Stimulated activated CD4-positive, alpha-beta T cell treated with anti-CD3 and anti-CD28 coated beads, Interleukin-1b, Interleukin-23, amount 100 ng/mL, for 1 hour (primary cell): ENCODE measurements at regions not wholly inside any gene's neighbourhood (a gene's known extent, or its start where the extent isn't known, plus 50 kb on each side); places are given as distances from the start of the nearest gene placed in this dataset.

Experiments
- DNase-seq, 2 donors: peaks; one replicate each; pipeline ENCODE4 v3.0.0-alpha.2; 2020; ENCODE audit warnings: low read depth in 2 of 2

DNA sequence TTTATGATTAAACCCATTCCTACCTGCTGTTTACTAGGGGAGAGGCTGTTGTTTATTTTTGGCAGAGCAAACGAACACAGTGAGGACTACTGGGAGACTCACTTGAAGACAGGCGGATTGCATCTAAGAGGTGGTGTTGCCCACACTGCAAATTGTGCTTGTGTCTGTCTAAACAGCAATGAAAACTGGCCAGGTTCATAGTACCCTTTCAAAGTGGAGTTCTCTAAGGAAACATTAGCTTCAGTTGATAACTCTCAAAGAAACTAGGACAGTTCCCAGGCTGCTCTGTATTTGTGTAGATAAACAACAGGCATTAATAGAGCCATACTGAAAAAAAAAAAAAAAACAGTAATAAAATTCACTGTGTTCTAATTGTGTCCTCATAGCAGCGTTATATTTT is 466.0 kb upstream of the RGS6 start:
- DNase-seq = no peak

DNA sequence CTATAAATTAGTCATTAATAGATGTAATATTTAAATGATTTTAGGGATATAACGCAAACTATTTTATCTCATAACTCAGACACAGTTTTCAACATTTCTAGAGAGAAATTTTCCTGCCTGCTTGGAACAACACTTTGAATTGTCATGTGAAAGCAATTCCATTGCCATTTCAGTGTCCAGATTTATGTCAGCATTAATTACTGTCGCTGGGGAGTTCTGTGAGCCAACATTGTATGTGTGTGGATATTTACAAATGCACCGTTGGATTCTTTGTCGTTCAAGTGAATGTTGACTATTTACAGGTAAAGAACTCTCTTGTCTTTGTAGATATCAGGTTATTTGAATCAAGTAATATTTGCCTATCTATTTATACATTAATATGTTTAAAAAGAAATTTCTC is 465.3 kb upstream of the RGS6 start:
- no peak for DNase-seq

DNA sequence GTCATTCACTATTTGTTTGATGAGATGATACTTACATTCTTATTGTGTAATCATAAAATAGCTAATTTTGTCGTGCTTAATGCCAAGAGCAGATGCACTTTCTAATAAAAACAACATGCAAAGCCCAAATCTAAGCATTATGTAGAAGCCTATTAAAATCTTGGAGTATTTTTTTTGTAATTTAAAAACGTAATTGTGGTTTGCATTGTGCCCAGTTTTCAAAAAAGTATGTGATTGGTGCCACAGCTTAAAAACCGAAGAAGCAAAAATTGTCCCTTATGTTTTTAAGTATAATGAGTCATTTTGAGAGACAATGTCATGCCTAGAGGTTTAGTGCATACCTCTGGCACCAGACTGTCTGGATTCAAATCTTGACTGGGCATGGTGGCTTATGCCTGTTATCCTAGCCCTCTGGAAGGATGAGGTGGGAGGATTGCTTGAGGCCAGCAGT is 464.8 kb upstream of the RGS6 start:
- no peak for DNase-seq

DNA sequence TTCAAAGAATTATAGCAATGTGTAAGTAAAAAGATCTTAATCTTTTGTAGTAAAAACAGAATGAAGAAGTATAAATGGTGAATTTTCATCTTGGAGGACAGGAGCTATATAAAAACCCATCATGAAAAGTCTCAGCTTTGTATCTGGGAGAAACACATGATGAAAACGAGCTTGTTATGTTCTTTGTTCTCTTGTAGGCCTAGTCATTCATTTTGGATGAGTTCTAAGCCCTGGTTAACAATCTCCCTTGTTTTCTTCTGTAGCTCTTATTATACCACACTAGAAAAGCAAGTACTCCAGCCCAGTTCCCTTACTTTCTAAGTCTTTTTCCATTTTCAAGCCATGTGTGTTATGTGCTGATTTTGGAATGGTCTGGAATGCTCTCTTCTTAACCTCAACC is 463.5 kb upstream of the RGS6 start:
- no peak for DNase-seq

DNA sequence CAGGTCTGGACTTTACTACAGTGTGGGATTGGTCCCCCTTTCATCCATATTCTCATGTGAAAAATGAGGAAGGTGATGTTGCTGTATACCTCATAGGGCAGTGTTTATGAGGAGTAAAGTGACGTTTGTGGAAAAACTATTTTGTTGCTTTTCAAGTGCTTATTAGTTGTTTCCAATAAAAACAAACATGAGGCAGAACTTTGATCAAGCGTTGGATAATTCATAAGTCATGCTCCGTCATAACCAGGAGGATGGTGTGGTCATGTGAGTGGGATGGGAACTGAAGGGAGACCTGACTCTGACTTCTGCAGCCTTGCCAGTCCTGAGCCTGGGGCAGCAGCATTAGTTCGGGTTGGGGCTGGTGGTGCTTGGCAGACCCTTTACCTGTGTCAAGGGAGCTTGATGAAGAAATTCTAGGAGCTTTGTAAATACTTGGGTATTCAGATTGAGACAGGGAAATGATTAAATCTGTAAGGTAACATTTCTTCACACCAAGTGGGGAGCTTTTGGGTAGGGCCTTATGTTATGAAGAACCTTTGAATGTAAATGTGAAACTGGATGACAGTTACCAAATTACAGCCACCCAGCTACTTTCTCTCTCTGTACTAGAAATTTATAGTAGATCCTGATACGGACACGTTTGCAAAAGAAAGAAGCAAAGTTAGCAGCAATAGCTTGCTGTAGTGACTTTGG is 462.4 kb upstream of the RGS6 start:
- no peak for DNase-seq

DNA sequence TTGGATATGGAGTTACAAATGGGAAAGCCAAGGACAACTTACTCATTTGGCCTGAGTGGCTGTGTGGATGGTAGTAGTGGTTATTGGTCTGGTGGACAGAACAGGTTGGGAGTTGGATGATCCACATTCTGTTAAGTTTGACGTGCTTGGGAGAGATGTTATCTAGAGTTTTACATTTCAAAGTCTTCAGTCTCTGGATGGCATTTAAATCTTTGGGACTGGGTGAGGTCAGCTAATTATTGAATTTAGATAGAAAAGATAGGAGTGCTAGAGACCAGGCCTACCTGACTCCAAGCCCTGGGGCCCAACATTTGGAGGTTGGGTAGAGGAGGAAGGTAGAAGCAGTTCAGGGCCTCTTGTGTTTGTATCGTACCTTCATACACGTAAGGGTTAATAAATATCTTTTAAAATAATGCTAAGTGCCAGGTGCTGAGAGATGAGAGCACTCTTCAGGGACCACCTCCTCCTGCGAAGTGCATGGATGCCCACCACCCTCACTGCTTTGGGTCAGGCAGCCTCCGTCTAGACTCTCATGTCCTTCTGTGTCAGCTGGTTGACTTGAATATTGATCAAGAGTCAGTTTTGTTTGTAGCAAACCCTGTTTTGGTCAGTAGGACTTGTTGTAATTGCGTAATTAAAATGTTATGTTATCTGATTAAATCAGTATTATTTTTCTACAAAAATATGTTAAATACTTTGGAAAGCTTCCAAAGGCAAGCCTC is 460.4 kb upstream of the RGS6 start:
- DNase-seq = no peak

DNA sequence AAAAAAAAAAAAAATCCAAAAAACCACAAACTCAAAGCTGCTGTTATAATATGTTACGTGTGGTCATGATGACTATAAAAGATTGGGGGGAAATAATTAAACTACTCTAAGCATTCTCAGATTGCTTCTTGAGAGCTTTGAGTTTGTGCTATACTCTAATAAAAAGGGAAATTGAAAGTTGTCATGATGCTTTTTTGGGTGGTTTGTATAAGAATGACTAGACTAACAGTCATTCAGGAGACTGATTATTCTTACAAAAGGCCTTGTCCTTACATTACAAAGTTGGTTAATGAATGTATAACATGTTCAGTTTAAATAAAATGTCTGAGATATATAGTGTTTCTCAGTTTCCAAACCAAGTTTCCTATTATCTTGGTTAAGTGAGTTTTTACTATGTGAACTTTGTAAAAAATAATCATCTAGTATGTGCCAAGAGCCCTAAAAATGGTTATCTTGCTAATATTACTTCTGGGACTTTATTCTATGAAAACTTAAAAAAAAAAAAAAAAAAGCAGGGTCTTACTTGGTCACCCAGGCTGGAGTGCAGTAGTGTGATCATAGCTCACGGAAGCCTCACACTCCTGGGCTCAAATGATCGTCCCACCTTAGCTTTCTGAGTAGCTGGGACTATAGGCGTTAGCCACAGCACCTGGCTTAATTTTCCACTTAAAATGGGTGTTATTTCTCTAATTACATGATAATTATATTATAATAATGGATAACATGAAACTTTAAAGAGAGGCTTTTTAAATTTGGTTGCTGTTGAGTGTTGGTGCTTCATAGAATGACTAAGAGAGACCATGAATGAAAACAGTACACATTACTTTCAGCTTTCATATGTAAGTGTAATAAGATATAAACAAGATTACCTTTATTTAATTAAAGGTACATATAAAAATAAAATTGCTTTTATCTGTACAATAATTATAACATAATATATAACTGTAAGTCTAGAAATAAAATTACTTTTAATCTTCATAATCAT is 459.6 kb upstream of the RGS6 start:
- DNase-seq = no peak

DNA sequence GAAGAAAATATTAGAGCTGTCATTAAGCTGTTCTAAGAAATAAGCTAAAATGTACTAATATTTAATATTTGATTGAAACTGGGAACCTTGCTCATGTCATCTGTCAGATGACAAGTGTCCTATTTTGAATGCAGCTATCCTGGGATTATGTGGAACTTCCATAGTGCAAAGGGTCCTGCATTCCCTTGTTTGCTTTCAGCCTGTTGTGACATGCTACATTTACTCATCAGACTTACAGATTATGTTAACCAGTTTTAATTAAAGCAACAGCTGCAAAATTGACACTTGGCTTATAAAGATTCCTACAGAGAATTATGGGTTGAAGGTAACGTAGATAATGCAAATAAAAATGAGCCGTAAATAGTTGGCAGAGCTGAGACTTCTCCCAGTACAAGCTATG is 458.4 kb upstream of the RGS6 start:
- DNase-seq = no peak

DNA sequence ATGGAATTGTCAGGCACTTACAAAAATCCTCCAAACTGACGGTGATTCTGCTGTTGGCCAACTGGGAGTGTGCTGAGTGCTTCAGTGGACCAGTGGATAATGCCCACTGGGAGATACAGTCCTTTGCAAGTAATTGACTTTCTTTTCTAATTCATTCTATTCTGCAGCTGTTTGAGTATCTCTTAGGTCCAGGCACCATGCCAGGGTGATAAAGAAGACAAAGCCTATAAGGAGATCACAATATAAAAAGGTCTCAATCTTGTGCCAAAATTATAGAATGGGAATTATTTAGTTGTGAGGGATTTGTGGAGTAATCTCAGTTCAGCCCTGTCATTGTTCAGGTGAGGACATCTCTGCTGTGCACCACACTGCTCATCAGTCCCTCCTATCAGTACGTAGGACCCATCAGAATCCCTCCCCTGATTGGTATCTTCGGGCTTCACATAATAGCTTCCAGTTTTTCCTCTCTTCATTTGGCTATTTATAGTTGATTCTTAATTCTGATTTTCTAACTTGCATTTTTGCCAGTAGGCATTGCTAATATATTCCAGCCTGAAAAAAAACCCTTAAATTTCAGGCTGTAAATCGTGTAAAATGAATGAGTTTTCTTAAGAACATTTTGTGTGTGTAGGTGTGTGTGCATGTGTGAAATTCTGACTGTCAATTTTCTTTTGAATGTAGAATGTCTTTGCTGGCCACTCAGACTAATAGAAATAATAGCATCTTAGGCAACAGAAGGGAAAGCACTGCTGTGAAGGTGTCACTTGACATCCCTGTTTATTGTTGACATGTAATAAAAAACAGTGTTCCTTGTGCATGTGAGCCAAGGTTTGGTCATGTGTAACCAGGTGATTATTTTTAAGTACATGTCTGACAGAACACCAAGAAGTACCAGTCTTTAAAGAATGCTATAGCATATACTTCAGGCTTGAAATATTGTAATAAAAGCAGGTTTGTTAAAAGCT is 457.6 kb upstream of the RGS6 start:
- no peak for DNase-seq

DNA sequence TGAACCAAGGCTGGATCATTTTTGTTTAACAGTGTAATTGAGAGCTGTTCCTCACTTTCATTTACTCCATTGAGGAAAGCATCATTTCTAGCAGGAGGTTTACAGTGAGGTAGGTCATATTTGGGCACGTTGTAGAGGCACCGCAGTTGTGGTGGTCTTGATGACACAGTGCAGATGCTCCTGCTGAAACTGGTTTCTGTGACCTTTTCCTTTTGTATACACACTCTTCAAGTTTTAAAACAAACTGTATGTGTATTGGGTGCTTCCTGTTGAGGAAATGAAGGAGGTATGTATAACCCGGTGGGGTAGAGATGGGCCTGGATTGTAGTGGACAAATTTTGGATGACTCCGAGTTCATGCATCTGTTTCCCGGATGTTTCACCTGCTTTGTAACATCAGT is 456.3 kb upstream of the RGS6 start:
- no peak for DNase-seq

DNA sequence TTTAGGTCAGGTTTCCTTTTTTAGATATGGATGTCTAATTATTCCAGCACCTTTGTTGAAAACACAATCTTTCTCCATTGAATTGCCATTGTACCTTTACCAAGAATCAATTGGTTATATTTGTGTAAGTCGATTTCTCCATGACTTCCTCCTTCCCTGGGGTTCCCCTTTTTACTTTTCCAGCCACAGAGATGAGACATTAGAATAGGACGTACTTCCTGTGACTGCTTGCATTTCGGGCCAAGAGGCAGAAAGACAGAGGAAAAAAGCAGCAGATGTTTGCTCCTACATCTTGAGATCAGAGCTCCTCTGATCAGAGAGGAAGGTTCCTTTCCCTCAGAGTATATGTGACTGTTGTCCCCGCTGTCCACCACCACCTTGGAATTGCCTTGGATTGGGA is 453.7 kb upstream of the RGS6 start:
- DNase-seq = no peak

DNA sequence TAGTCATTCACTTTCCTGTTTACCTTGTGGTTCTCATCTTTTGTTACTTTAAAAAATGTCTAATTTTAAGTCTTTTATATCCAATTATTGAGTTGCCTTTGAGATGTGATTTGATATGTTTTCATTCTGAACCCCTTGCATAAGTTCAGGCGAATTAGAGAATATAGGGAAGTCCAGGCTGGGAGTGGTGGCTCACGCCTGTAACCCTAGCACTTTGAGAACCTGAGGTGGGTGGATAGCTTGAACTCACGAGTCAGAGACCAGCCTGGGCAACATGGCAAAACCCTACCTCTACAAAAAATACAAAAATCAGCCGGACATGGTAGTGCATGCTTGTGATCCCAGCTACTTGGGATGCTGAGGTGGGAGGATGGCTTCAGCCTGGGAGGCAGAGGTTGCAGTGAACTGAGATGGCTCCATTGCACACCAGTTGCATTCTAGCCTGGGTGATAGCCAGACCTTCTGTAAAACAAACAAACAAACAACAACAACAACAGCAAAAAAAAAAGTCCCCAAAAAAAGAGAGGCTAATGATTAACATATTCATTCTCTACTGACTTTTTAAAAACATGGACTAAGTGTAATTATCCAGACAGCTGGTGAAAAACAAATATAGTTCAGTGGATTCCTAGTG is 451.1 kb upstream of the RGS6 start:
- no peak for DNase-seq

DNA sequence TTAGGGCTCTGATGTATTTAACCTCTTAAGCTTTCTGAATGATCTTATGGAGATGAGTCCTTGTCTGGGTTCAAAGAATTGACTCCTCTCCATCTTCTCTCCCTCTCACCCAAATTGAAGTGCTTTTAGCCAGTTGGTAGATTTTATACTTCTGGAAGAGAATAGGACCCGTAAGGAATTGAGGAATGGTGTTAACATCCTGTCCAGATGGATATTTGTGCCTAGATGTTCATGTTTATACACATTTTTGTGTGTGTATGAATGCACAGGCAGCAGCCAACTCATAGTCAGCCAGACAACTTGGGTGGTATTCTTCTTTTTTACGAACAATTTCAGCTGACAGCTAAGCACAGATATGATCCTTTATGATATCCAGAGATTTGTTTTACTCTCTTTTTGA is 449.6 kb upstream of the RGS6 start:
- no peak for DNase-seq

DNA sequence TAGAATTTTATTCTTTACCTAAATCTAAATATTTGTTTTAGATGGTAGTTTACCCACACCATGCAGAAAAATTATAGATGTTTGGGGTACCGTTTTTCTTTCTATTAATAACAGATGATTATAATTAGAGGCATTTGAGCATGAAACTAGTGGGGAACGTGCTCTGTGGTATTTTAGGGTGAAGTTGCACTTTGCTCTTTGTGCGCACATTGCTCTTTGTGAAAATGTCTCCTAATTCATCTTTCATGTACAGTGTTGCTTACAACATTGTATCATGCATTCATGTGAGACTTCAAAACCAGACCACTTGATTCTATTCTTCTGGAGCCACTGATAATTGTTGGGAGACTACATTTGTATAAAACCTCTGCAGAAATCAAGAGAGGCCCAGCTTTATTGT is 449.1 kb upstream of the RGS6 start:
- DNase-seq = no peak

DNA sequence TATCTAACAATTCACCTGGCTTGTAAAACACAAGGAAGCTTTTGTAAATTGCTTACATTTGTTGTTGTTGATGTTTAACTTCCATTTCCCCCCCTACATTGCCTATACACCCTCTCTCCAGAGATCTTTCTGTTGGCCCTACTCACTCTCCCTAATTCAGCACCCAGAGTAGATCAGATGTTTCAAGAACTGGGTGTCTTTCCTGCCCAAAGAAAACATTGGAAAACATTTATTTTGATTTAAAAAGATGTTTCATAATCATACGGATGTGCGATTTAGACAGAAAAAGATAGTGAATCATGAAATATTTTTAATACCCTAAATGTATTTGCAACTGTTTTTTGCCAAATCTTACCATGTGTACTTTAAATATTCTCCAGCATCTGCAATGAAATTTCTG is 446.4 kb upstream of the RGS6 start:
- DNase-seq = no peak

DNA sequence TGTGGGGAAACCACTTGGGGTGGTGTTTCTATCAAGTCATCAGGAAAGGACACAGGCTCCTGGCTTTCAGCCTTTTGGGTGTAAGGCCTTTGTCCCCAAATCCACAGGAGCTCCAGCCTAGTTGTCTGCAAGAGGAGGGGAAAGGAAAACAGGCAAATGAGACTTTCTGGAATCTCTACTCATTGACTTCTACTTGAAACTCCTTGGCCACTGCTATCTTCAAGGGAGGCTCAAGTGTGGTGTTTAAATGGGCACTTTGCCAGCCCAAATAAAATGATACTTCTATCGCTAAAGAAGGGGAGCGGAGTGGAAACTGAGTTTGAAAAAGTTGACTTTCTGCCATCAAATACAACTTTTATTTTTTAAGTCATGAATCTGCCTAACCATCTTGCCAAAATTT is 445.9 kb upstream of the RGS6 start:
- DNase-seq = no peak

DNA sequence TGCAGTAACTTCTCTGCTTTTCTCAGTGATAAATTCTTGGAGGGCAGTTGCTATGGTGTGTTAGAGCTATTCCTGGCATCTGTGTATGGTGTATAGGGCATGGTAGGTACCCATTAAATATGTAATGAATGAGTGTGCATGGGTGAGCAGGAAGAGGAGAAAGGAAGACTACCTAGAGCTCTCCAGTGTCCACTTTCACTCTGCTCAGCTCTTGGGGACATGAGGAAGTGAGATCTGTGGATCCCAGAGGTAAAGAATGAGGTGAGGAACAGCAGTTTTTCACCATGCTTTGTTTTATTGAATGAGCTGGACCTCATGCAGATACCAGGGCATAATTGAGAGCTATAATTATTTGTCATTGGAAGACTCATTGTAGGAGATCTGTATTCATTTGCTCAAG is 444.8 kb upstream of the RGS6 start:
- DNase-seq = no peak

DNA sequence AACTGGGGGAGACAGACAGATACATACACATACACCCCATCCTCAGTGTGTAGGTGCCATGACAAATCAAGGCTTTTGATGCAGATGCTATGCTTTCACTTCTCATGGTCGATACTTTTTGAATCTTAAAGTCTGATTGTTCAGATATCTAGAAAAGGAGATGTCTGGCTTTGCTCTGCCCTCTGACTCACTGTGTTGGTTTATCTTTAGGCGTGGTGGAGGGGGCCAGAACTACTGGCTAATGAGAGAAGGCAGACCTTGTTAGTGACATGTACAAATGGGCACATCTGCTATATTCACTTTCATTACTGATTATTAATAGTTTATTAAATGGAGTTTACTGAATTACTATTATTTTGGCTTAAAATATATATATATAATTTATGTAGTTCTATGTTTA is 444.3 kb upstream of the RGS6 start:
- DNase-seq = no peak

DNA sequence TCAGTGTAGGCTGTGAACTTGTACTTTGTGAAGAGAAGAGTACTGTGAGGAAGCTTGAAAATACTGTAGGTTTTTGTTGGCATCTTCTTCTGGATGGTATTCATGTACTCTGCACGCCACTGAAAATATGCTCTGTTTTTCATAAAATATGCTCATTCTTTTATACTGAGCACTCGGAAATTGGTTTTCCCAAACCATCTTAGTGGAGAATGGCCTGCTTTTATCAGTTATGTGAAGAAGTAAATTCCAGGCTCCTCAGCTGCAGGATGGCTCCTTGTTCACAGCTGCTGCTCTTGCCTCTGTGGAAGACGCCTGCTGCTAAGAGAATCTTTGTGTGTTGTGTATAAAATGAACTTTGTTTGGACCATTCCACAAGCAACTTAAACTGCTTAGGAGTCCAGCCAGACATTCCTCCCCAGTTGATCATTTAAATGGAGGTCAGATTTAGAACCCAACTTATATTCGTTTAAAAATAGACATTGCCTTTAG is 443.5 kb upstream of the RGS6 start:
- DNase-seq = no peak

DNA sequence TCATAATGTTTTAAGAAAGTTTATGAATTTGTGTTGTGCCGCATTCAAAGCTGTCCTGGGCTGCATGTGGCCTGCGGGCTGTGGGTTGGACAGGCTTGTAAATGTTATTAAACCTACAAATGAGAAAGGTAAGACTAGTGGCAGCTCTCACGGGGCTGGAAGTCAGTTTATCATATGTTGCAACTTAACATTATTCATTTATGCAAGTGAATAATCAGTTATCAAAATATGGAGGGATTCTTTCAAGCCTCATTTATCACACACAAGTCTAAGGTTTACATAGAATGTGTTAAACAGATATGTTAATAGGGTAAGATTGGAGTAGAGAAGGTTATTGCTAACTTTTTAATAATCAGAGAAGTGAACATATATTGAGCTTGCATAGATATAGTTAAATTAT is 442.5 kb upstream of the RGS6 start:
- no peak for DNase-seq

DNA sequence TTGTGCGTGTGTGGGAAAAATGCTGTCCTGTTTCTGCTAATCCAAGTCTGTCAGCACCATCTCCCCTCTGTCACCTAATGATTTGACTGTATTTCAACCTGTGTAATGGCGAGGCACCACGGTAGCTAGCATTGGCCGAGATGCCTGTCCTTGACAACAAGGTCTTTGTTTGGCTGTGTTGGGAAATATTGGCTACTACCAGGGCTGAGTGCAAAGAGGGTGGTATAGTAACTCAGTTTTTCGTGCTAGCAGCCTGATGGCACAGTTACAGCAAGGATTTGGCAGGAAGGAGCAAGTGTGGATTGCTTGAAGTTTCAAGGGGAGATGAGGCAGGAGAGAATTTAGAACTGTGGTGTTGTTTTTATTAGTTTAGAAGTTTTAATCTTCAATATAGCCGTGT is 440.3 kb upstream of the RGS6 start:
- no peak for DNase-seq
